HUES6 (cell line): ENCODE measurements at regions not wholly inside any gene's neighbourhood (a gene's known extent, or its start where the extent isn't known, plus 50 kb on each side); places are given as distances from the start of the nearest gene placed in this dataset.

Source experiments
- H3K27ac ChIP-seq: 2 replicates; pipeline ENCODE4 v1.7.0; 2013; ENCODE audit warnings: low read depth, mild to moderate bottlenecking, low read length, inconsistent platforms
- H3K27me3 ChIP-seq: 2 replicates; pipeline ENCODE4 v1.6.1; 2013; ENCODE audit warnings: low read length; ENCODE audit not compliant: control insufficient read depth, insufficient read depth
- H3K36me3 ChIP-seq: 2 replicates; pipeline ENCODE4 v1.6.1; 2013; ENCODE audit warnings: low read length; ENCODE audit not compliant: control insufficient read depth, insufficient read depth
- H3K4me1 ChIP-seq: 2 replicates; pipeline ENCODE4 v1.6.1; 2013; ENCODE audit warnings: low read length; ENCODE audit not compliant: control insufficient read depth, insufficient read depth
- H3K4me3 ChIP-seq: 2 replicates; pipeline ENCODE4 v1.5.1; 2013; ENCODE audit warnings: low read depth, low read length
- H3K9ac ChIP-seq: one replicate; pipeline ENCODE4 v1.6.1; 2013; ENCODE audit warnings: mild to moderate bottlenecking, low read length
- H3K9me3 ChIP-seq: 2 replicates; pipeline ENCODE4 v1.6.1; 2013; ENCODE audit warnings: low read depth, low read length; ENCODE audit not compliant: control insufficient read depth, insufficient read depth

DNA sequence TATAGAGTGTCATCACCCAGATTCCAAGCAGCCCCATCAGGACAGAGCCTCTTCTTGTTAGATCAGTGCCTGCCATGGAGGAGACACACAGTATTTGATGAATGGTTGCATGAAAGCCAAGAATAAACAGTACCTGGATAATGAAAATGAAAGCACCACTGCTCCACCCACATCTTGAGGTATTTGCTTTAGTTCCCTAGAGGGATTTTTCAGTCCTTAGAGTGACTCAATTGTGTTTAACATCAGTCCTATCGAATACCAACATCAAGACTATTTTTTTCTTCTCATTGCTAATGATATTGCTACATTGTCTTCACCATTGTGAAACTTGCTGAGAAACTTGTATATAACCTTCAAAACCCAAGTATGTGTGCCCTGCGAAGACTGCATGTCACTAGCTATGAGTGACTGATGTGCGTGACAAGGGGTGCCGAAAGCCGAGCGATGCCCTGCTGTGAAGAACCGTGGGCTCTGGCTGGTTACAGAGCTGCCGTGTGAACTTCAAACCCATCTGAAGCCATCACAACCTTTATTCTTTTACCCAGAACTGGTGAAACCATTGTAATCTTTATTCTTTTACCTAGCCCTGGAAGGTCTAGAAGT, 211.3 kb upstream of the FAT1 start:
- Histone ChIP-seq H3K9me3 (peaks cover 2% of the 10 kb centered on the region; the same call in 1 of the 2 replicates), H3K4me1 (0 out of 2 replicates have a peak, but pooled peaks cover 5% of the 10 kb centered on the region), H3K27me3 (no peaks in the 10 kb centered on the region), H3K9ac (no peak overlapping the region), H3K36me3 (no peaks in the 10 kb centered on the region), H3K4me3 (no peak overlapping the region), H3K27ac (no peak overlapping the region)

DNA sequence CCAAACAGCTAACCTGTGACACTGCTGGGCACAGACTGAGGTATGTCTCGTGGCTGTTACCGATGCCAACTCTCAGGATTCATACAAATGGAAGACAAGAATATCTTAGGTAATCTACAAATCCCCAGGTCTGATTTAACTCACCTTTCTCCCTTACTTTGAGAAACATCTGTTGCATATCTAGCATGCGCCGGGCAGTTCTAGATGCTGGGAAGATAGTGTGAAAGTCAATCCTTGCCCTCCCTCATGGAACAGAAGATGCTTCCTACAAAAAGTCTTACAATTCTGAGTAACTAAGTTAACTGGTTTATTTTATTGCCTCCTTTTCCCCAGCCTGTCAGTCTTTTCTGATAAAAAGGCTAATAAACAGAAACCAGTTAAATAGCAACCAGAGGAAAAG, 212.2 kb upstream of the FAT1 start:
- no peaks in the 10 kb centered on the region for H3K36me3 ChIP-seq
- no peaks in the 10 kb centered on the region for H3K27me3 ChIP-seq
- H3K9ac ChIP-seq, result no peak overlapping the region
- H3K27ac ChIP-seq, result no peak overlapping the region
- H3K4me1 ChIP-seq, result 0 out of 2 replicates have a peak, but pooled peaks cover 5% of the 10 kb centered on the region
- H3K4me3 ChIP-seq, result no peak overlapping the region
- no peaks in the 10 kb centered on the region for H3K9me3 ChIP-seq

DNA sequence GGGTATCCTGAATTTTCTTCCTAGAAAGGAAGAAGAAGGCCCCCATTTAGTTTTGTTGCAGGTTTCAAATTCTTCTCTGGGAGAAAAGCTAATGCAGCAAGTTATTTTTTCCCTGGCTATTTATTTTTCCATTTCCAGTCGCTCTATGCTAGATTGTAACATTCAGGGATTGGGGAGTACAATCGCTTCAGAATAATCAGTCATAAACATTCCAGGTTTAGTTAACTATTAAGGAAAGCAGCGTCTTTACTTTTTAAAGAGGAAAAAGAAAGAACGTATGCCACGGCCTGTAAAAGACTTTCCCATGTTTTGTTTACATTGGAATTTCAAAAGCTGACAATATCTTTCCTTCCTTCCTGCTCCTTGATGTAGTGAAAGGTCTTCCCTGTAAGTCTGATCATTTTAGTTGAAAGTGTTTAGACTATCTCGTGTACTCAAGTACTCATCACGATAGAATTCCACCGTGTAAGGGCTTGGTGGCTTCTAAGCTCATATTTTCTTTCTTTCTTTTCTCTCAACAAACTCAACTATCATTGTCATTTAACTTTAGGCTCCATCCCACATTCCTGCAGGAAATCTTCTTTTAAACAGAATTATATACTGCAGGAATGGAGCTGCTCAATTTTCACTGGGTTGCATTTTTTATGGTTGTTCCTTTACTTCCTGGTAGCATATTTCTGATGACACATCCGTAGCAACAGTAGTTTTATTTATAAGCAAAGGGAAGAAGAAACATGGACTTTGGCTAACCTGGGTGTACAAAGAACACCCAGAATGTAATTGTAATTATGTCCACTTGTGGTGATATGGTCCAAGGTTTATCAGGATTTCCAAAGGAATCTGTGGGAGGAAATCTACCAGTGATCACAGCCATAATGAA, 213.1 kb upstream of the FAT1 start:
- H3K9me3 ChIP-seq, result no peaks in the 10 kb centered on the region
- no peak overlapping the region for H3K4me3 ChIP-seq
- H3K27ac ChIP-seq, result no peak overlapping the region
- no peak overlapping the region for H3K9ac ChIP-seq
- H3K27me3 ChIP-seq, result no peaks in the 10 kb centered on the region
- H3K36me3 ChIP-seq, result no peaks in the 10 kb centered on the region
- H3K4me1 ChIP-seq, result 0 out of 2 replicates have a peak, but pooled peaks cover 5% of the 10 kb centered on the region

DNA sequence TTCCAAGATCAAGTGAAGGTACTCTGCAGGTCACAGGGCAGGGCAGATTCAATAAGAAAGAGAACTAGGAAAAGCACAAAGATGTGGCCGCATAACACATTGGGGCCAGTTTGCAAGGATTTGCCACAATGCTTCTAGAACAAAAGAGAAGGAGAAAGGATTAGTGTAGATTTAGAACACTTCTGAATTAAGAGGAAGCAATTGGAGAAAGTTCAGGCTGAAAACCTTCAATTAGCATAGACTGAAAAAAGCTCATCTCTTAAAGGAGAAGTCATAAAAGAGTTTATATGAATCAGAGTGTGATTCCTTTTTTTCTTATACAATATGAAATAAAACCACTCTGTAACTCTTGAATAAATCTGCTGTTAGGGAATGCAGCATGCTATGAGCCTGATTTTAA, 215.6 kb upstream of the FAT1 start:
- no peaks in the 10 kb centered on the region for H3K36me3 ChIP-seq
- H3K27ac ChIP-seq, result no peak overlapping the region
- no peaks in the 10 kb centered on the region for H3K27me3 ChIP-seq
- H3K4me3 ChIP-seq, result no peak overlapping the region
- no peak overlapping the region for H3K9ac ChIP-seq
- H3K9me3 ChIP-seq, result no peaks in the 10 kb centered on the region
- H3K4me1 ChIP-seq, result 0 out of 2 replicates have a peak, but pooled peaks cover 5% of the 10 kb centered on the region

DNA sequence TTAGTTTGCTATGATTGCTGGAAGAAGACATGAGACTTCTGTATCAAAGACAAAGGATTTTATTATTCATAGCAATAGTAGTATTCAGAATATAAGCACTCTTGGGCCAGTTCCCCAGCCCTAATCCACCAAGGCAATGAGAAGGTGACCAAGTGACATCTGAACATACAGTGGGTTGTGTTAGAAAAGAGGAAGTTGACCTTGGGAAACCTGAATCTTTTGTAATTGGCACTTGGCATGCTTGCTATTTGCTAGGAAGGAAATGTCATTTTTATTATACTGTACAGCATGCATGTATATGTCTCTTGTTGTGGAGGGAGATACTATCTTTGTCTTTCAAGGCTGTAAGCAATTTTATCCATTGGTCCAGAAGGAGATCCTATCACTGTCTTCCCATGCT, 216.1 kb upstream of the FAT1 start:
- Histone ChIP-seq H3K4me3 (no peak overlapping the region), H3K27ac (no peak overlapping the region), H3K4me1 (0 out of 2 replicates have a peak, but pooled peaks cover 5% of the 10 kb centered on the region)

DNA sequence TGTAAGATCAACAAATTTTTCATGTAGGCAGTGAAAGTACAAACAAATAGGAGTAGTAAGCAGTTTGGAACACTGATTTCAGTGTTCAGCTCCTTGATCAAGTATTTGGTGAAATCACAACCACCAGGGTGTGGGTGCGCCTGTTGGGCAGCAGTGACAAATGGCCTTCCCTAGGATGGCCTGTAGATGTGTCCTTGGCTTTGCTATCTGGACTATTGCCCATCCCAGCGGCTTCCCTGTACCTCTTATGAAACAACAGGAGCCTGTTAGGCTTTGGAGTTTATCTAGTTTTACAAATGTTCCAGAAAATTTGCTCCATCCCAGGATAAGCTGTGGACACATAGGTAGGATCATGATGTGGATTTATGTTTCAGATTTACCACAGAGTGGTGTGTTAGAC, 216.8 kb upstream of the FAT1 start:
- no peak overlapping the region for H3K4me3 ChIP-seq
- H3K27me3 ChIP-seq, result no peaks in the 10 kb centered on the region
- no peaks in the 10 kb centered on the region for H3K36me3 ChIP-seq
- no peak overlapping the region for H3K9ac ChIP-seq
- H3K27ac ChIP-seq, result no peak overlapping the region
- H3K9me3 ChIP-seq, result no peaks in the 10 kb centered on the region
- 0 out of 2 replicates have a peak, but pooled peaks cover 5% of the 10 kb centered on the region for H3K4me1 ChIP-seq

More for the DNA sequence above, 216.1 kb upstream of the FAT1 start:
- no peak overlapping the region for H3K9ac ChIP-seq
- no peaks in the 10 kb centered on the region for H3K36me3 ChIP-seq
- no peaks in the 10 kb centered on the region for H3K9me3 ChIP-seq
- H3K27me3 ChIP-seq, result no peaks in the 10 kb centered on the region

DNA sequence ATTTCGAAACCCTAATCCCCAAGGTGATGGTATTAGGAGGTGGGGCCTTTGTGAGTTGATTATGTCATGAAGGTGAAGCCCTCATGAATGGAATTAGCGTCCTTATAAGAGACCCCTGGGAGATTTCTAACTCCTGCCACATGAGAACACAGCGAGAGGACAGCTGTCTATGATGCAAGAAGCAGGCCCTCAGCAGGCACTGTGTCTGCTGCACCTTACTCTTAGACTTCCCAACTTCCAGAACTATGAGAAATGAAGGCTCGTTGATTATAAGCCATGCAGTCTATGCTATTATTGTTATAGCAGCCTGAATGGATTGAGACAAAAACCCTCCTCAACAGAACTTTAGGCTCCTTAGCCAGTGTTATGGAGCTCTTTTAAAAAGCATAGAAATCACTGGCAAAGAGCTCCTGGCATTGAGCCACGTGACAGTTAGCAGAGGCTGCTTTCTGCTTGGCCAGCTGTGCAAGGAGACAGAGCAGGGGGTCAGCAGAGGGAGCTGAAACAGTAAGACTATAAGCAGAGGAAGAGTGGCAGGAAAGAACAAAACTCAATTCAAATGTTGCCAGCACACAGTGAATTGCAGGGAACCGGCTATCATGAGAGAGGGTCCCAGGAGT, 219.2 kb upstream of the FAT1 start:
- Histone ChIP-seq H3K4me3 (no peak overlapping the region), H3K4me1 (peaks cover 9% of the 10 kb centered on the region; the same call in 1 of the 2 replicates), H3K9ac (no peak overlapping the region), H3K27me3 (no peaks in the 10 kb centered on the region), H3K36me3 (no peaks in the 10 kb centered on the region), H3K9me3 (no peaks in the 10 kb centered on the region), H3K27ac (no peak overlapping the region)

DNA sequence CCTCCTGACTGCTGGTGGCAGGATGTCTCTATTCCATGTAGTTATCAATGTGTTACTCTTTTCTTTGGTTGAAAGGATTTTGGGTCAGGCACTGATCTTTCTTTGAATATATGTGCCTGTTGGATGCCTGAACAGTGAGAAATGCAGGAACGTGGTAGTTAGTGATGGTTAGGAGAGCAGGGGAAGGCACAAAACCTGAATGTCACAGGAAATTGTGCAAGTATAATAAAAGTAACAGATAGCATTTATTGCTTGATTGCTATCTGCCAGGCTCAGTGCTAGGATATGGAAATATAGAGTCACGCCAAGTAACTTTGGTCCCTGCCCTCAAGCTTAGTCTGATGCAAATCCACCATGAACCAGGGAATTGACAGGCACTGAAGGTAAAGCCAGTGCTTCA, 219.8 kb upstream of the FAT1 start:
- Histone ChIP-seq H3K9me3 (no peaks in the 10 kb centered on the region), H3K27me3 (no peaks in the 10 kb centered on the region), H3K4me1 (peaks cover 11% of the 10 kb centered on the region), H3K9ac (no peak overlapping the region), H3K27ac (no peak overlapping the region), H3K36me3 (no peaks in the 10 kb centered on the region), H3K4me3 (no peak overlapping the region)

DNA sequence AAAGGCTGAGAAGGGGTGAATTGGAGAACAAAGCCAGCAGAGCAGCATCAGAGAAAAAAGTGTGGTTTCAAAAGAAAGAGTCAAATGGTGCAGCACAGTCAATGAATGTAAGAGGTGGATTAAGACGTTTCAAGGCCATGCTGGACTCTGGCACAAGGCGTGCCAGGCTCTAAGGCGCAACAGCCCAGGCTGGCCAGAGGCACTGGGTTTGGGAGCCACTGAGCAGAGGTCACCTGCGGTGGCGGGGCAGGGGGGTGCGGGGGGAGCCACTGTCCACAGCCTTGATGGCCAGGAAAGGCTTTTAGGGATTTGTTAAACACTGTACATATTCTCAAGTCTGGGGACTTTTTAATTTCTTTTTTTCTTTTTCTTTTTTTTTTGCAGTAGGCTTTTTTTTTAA, 222.5 kb upstream of the FAT1 start:
- Histone ChIP-seq H3K4me1 (peaks cover 11% of the 10 kb centered on the region), H3K27ac (no peak overlapping the region)

DNA sequence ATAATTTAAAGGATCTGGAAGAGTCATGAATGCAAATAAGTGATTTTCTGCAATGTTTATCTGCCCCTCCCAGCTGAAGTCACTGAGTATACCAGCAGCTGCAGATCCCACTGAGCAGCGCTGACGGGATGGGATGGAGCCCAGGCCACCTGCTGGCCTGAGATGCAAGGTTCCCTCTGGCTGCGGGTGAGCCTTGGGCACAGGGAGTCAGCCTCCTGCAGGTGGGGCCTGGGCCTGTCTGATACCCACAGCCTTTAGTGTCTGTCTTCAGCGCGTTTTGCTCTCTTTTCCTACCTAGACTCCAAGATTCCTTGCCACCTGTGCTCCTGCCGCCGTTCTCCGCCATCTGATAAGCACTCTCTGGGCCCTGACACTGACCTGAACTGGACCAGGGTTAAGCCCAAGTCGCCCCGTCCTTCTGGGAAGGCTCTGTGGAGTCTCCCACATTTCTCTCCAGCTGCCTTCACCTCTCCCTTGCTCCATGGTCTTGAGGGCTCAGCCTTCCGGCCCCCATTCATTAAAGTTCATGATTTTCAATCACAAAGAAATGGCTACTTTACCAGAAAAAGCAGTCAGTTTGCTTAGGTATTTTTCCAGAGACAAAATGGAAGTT, 223.1 kb upstream of the FAT1 start:
- no peaks in the 10 kb centered on the region for H3K9me3 ChIP-seq
- no peak overlapping the region for H3K4me3 ChIP-seq
- H3K36me3 ChIP-seq, result no peaks in the 10 kb centered on the region
- H3K4me1 ChIP-seq, result peaks cover 11% of the 10 kb centered on the region
- H3K27ac ChIP-seq, result no peak overlapping the region
- no peaks in the 10 kb centered on the region for H3K27me3 ChIP-seq
- H3K9ac ChIP-seq, result no peak overlapping the region

More for the DNA sequence above, 222.5 kb upstream of the FAT1 start:
- no peak overlapping the region for H3K9ac ChIP-seq
- H3K4me3 ChIP-seq, result no peak overlapping the region
- no peaks in the 10 kb centered on the region for H3K36me3 ChIP-seq
- H3K9me3 ChIP-seq, result no peaks in the 10 kb centered on the region
- H3K27me3 ChIP-seq, result no peaks in the 10 kb centered on the region
